BLaER1 (cell line): ENCODE measurements at regions not wholly inside any gene's neighbourhood (a gene's known extent, or its start where the extent isn't known, plus 50 kb on each side); places are given as distances from the start of the nearest gene placed in this dataset.
"Not testable (repeated sequence)": the region's sequence is repeated elsewhere in the genome, so short reads cannot be mapped to it uniquely, and the experiment has no call there.

Source experiments
- H3K27ac ChIP-seq: shearing (Covaris generic); formaldehyde crosslinking; 2 replicates; pipeline ENCODE4 v1.8.1; 2022
- H3K27me3 ChIP-seq: shearing (Covaris generic); formaldehyde crosslinking; 2 replicates; pipeline ENCODE4 v1.8.1; 2022
- H3K36me3 ChIP-seq: shearing (Covaris generic); formaldehyde crosslinking; 2 replicates; pipeline ENCODE4 v1.8.1; 2022
- H3K4me1 ChIP-seq: shearing (Covaris generic); formaldehyde crosslinking; 2 replicates; pipeline ENCODE4 v1.8.1; 2022
- H3K4me2 ChIP-seq: shearing (Covaris generic); formaldehyde crosslinking; 2 replicates; pipeline ENCODE4 v1.8.1; 2022
- H3K4me3 ChIP-seq: shearing (Covaris generic); formaldehyde crosslinking; 2 replicates; pipeline ENCODE4 v1.8.1; 2022
- H3K9ac ChIP-seq: shearing (Covaris generic); formaldehyde crosslinking; 2 replicates; pipeline ENCODE4 v1.8.1; 2022
- H3K9me3 ChIP-seq: shearing (Covaris generic); formaldehyde crosslinking; 2 replicates; pipeline ENCODE4 v1.8.1; 2022
- H4K20me1 ChIP-seq: shearing (Covaris generic); formaldehyde crosslinking; 2 replicates; pipeline ENCODE4 v1.8.1; 2022
- Cebpa-rat ChIP-seq: shearing (Covaris generic); IDR thresholded peaks from 2 replicates; pipeline ENCODE4 v1.8.1; 2022

DNA sequence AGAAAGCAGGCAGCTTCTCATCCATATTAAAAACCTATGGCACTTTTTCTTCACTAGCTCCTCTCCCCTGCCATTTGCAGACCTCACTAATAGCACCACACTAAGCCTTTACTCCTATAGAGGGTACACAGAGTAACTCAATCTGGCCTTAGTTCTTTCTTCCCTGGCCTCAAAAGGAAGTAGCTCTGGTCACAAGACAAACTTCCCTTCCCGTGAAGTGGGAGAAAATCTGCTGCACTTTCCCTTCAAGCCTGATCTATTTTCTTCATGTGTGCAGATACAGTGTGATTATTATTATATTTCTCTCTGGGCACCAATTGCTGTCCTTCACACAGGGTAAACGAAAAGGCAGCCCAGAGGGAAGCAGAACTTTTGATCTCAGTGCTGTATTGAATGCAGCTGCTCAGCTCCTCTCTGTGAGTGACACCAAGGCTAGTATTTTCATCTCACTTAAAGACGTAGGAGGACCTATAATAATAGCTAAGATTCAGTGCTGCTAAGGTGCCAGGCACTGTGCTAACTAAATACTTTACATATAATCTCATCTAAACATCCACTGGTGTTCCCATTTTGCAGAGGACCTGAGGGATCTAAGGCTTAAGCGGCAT is 61.9 kb upstream of the RASGRP1 start:
- peak overlapping the region; percentile 39 for H3K4me2 ChIP-seq
- H3K36me3 ChIP-seq = no peaks in the 10 kb centered on the region
- H4K20me1 ChIP-seq = no peaks in the 10 kb centered on the region
- H3K9me3 ChIP-seq = no peaks in the 10 kb centered on the region
- no peak overlapping the region for H3K9ac ChIP-seq
- H3K27me3 ChIP-seq = no peaks in the 10 kb centered on the region
- TF ChIP-seq Cebpa-rat = no peak
- peak overlapping the region; percentile 21; the same call in 1 of the 2 replicates for H3K27ac ChIP-seq
- H3K4me1 ChIP-seq = peaks cover 28% of the 10 kb centered on the region
- H3K4me3 ChIP-seq = no peak overlapping the region

DNA sequence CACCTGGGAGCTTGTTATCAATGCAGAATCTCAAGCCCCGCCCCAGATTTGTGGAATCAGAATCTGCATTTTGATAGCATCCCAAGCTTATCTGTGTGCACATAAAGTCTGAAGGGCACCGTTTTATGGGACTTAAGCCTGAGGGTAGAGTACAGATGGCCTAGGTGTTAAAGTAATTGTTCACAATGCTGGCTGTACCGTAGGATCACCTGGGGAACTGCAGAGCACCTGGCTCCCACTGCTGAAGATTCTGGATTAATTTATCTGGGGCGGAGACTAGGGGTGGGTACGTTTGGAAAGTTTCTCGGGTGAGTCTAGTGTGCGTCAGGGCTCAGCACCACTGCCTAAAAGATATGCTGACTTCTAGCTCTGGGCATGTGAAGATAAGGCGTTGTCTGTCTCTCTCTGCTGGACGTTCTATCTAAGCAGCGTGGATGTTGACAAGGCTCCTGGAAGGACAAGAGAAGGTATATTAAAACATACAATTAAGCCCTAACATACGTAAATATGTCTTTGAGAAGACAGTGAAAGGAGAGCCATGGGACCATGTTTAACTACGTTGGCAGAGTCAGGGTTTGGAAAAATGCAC is 63.2 kb upstream of the RASGRP1 start:
- H3K4me3 ChIP-seq = no peak overlapping the region
- H3K9me3 ChIP-seq = no peaks in the 10 kb centered on the region
- H3K27ac ChIP-seq = no peak overlapping the region
- no peaks in the 10 kb centered on the region for H3K27me3 ChIP-seq
- no peak for TF ChIP-seq Cebpa-rat
- peaks cover 39% of the 10 kb centered on the region for H3K4me1 ChIP-seq
- no peak overlapping the region for H3K9ac ChIP-seq
- no peak overlapping the region for H3K4me2 ChIP-seq
- H4K20me1 ChIP-seq = no peaks in the 10 kb centered on the region
- no peaks in the 10 kb centered on the region for H3K36me3 ChIP-seq

DNA sequence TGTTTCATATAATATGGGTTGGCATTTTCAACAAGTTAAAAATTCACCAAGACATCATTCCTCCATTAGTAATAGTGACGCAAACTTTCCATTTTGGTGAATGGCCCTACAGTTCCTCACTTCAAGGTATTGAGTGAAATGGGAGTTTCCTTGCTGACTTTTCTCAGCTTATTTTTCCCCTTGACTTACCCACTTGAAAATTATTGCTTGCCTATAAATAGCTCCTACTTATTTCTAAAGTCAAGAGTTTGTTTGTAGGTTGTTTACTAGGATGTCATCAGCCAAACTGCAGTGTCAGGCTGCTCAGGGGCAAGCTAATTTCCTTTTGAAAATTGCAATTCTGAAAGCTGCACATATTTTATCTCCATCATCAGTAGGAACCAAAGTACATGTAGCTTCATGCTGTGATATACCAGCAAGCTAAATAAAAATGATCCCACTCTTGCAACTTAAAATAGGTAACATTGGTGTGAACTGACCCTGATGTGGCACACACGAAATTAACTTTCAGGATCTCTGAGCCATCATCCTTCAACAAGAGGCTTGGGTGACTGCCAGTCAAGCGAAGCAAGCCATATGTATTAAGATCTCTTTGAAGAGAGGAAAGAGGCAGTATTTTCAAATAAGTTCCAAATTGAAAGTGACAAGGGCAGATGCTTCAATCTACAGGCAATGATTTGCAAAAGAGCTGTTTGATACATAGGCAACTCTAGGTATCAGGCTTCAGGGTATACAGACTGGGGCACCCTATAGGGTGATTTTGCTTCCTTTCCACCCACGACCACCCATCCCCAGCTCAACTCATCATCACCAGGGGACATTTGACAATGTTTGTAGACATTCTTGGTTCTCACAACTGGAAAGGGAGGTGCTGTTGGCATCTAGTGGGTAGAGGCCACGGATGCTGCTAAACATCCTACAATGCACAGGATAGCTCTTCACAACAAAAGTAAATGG is 66.8 kb upstream of the RASGRP1 start:
- Histone ChIP-seq H3K27me3 (no peaks in the 10 kb centered on the region), H3K36me3 (no peaks in the 10 kb centered on the region), H4K20me1 (no peaks in the 10 kb centered on the region), H3K4me3 (no peak overlapping the region), H3K4me1 (peaks cover 32% of the 10 kb centered on the region), H3K27ac (no peak overlapping the region), H3K9ac (no peak overlapping the region), H3K4me2 (peak overlapping the region; percentile 61), H3K9me3 (no peaks in the 10 kb centered on the region)
- TF ChIP-seq Cebpa-rat = no peak

DNA sequence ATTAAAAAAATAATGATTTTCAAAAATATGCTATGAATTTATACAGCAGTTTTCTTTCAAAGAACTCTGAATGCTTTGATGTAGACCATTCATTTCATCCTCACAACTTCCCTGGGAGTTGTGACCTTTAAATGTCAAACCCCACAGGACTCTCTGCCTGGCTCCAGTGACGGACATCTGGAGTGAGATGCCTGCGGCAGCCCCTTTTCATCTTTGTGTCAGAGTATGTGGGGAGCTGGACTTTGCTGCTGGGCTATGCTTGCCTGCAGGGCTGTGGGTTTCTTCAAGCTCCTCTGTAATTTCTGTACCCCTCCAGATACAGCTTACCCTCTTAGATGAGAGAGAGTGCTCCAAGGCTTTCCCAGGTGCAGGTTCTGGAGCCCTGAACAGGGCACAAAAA is 70.6 kb upstream of the RASGRP1 start:
- no peak overlapping the region for H3K27ac ChIP-seq
- no peak overlapping the region for H3K9ac ChIP-seq
- H3K9me3 ChIP-seq = no peaks in the 10 kb centered on the region
- no peaks in the 10 kb centered on the region for H3K27me3 ChIP-seq
- TF ChIP-seq Cebpa-rat = no peak
- H3K4me2 ChIP-seq = no peak overlapping the region
- no peaks in the 10 kb centered on the region for H3K36me3 ChIP-seq
- no peaks in the 10 kb centered on the region for H4K20me1 ChIP-seq
- peaks cover 41% of the 10 kb centered on the region for H3K4me1 ChIP-seq
- H3K4me3 ChIP-seq = no peak overlapping the region

DNA sequence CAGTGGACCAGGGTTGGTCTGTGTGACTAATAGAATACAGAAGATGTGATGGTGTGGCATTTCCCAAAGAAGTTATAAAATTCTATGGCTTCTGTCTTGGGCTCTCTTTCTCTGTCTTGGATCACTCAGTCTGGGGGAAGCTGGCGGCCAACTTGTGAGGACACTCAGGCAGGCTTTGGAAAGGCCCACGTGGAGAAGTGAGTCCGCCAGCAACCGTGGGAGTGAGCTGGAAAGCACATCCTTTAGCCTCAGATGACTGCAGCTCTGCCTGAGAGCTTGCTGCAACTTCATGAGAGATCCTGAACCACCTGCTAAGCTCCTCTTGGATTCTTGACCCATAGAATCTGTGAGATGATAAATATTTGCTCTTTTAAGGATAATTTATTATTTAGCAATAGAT is 72.0 kb upstream of the RASGRP1 start:
- no peak overlapping the region for H3K4me2 ChIP-seq
- H3K4me1 ChIP-seq = peaks cover 36% of the 10 kb centered on the region
- no peaks in the 10 kb centered on the region for H3K9me3 ChIP-seq
- H3K27ac ChIP-seq = no peak overlapping the region
- no peak overlapping the region for H3K4me3 ChIP-seq
- H4K20me1 ChIP-seq = no peaks in the 10 kb centered on the region
- H3K9ac ChIP-seq = no peak overlapping the region
- H3K27me3 ChIP-seq = no peaks in the 10 kb centered on the region
- H3K36me3 ChIP-seq = no peaks in the 10 kb centered on the region
- no peak for TF ChIP-seq Cebpa-rat

DNA sequence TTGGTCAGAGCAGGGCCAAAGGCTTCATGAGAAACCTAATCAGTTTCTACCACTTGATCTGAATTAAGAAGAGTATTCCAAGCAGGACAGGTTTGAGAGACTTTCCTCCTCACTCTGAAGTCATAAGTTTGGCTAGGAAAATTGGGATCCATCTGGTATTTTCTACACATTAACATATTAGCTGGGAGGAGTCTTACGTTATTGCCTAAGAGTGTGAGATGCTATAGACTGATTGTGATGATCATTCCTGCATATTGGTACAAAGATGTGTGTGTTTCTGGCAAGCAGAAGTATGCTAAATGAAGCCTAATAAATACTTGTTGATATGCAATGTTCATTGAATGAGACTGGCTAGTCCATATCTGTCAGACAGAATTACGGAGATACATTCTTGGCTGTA is 73.5 kb upstream of the RASGRP1 start:
- Histone ChIP-seq H3K36me3 (no peaks in the 10 kb centered on the region), H3K4me3 (no peak overlapping the region), H3K27me3 (no peaks in the 10 kb centered on the region), H3K27ac (peak overlapping the region; percentile 51; the same call in 1 of the 2 replicates), H3K4me1 (peaks cover 41% of the 10 kb centered on the region), H3K4me2 (peak overlapping the region; percentile 54), H4K20me1 (no peaks in the 10 kb centered on the region), H3K9me3 (no peaks in the 10 kb centered on the region), H3K9ac (no peak overlapping the region)
- TF ChIP-seq Cebpa-rat = no peak

DNA sequence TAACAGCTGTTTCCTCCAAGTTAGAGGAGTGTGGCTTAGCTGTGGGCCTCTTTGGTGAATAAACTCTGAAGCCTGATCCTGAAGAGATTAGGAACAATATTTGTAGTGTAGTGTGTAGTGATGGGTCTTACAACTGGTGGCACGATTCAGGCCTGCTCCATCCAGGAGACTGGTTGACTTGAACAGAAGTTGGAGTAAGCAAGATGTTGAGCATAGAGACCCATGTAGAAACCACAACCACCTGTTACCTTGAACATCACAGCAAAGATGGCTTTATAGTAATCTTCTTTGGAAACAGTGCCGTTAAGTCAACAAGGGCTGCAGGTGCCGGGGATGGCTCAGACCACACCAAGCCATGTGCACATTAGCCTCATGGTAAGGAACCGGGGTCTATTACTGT is 74.2 kb upstream of the RASGRP1 start:
- peaks cover 48% of the 10 kb centered on the region for H3K4me1 ChIP-seq
- no peaks in the 10 kb centered on the region for H4K20me1 ChIP-seq
- no peak overlapping the region for H3K9ac ChIP-seq
- no peaks in the 10 kb centered on the region for H3K9me3 ChIP-seq
- no peaks in the 10 kb centered on the region for H3K27me3 ChIP-seq
- no peak overlapping the region for H3K4me3 ChIP-seq
- peak overlapping the region; percentile 51; the same call in 1 of the 2 replicates for H3K27ac ChIP-seq
- H3K36me3 ChIP-seq = no peaks in the 10 kb centered on the region
- peak overlapping the region; percentile 54 for H3K4me2 ChIP-seq
- no peak for TF ChIP-seq Cebpa-rat

DNA sequence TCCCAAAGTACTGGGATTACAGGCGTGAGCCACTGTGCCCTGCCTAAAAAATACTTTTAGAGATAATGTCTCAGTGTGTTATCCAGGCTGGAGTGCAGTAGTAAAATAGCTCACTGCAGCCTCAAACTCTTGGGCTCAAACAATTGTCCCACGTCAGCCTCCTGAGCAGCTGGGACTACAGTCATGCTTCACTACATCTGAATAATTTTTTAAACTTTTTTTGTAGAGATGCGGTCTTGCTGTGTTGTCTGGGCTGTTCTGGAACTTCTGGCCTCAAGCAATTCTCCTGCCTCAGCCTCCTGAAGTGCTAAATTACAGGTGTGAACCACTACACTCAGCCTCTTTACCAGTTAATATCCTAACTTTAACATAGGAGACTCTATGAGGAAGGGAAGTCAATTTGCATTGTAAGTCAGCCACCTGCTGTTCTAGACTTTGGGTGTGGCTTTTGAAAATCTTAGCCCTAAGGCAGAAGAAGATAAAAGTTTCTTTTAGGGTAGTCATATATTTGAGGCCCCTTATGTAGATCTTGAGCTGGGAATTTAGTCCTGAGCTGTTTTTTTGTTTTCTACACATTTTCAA is 78.2 kb upstream of the RASGRP1 start:
- H3K36me3 ChIP-seq = no peaks in the 10 kb centered on the region
- H3K27me3 ChIP-seq = no peaks in the 10 kb centered on the region
- H3K9ac ChIP-seq = no peak overlapping the region
- peaks cover 5% of the 10 kb centered on the region; the same call in 1 of the 2 replicates for H3K9me3 ChIP-seq
- peak overlapping the region; percentile 65 for H3K27ac ChIP-seq
- no peak overlapping the region for H3K4me3 ChIP-seq
- H3K4me2 ChIP-seq = peak overlapping the region; percentile 57
- H4K20me1 ChIP-seq = no peaks in the 10 kb centered on the region
- no peak for TF ChIP-seq Cebpa-rat
- H3K4me1 ChIP-seq = peaks cover 56% of the 10 kb centered on the region

DNA sequence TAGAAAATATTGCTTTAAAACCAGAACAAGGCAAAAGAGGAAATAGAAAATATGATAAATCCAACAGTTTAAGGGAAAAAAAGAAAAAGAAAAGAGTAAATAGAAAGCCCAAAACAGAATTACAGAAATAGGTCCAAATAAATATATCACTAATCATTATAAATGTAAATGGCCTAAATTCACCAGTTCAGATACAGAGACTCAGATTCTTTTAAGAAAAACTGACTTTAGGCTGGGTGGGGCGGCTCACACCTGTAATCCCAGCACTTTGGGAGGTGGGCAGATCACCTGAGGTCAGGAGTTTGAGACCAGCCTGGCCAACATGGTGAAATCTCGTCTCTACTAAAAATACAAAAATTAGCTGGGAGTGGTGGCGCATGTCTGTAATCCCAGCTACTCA is 79.7 kb upstream of the RASGRP1 start:
- not testable (repeated sequence) for H3K36me3 ChIP-seq, H3K9me3 ChIP-seq

More for the DNA sequence above, 79.7 kb upstream of the RASGRP1 start:
- not testable (repeated sequence) for H4K20me1 ChIP-seq, H3K27ac ChIP-seq, H3K4me3 ChIP-seq, H3K4me2 ChIP-seq, H3K27me3 ChIP-seq, H3K9ac ChIP-seq
- H3K4me1 ChIP-seq = peaks cover 53% of the 10 kb centered on the region
